IgD-negative memory B cell (primary cell): ENCODE measurements at regions not wholly inside any gene's neighbourhood (a gene's known extent, or its start where the extent isn't known, plus 50 kb on each side); places are given as distances from the start of the nearest gene placed in this dataset.

Experiments
- H3K27ac Mint-ChIP-seq, 3 donors: one replicate each; pipeline ENCODE4 v1.8.0; 2020 to 2022; ENCODE audit warnings: mild to moderate bottlenecking in 3 of 3, mixed read lengths in 3 of 3, moderate library complexity in 1 of 3
- H3K27me3 Mint-ChIP-seq: one replicate; pipeline ENCODE4 v1.8.0; 2021; ENCODE audit warnings: mixed read lengths
- H3K36me3 Mint-ChIP-seq: one replicate; pipeline ENCODE4 v1.8.0; 2020; ENCODE audit warnings: mild to moderate bottlenecking, mixed read lengths
- H3K4me1 Mint-ChIP-seq, 3 donors: one replicate each; pipeline ENCODE4 v1.8.0; 2020 to 2022; ENCODE audit warnings: mixed read lengths in 3 of 3, mild to moderate bottlenecking in 1 of 3
- H3K4me3 Mint-ChIP-seq, 4 donors: one replicate each; pipeline ENCODE4 v1.8.0; 2020 to 2022; ENCODE audit warnings: mild to moderate bottlenecking in 4 of 4, mixed read lengths in 4 of 4, moderate library complexity in 3 of 4
- H3K9me3 Mint-ChIP-seq, 3 donors: one replicate each; pipeline ENCODE4 v1.8.0; 2020 to 2021; ENCODE audit warnings: mixed read lengths in 3 of 3, mild to moderate bottlenecking in 1 of 3

DNA sequence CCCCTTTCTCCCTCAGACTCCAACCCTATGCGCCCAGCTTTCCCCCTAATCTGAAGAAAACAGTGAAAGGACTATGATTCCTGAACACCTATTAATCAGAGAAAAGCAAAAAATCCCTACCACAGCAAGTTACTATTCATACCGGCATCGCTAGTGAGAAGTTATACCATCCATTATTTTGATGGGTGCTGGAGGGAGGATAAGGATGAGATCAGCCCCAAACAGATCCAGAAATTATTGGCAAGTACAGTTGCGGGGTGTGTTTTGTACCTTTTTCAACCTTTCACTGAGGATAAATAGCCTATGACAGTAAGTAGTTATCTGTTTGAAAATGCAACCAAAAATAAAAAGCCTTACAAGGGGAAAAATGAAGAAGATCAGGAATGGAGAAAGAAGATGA is 59.9 kb upstream of the ADAMTS9 start:
- Mint-ChIP-seq H3K9me3 (peaks cover 0 to 3% (median 3%) of the 10 kb centered on the region in 3 donors), H3K27me3 (no peaks in the 10 kb centered on the region), H3K36me3 (no peaks in the 10 kb centered on the region), H3K27ac (no peak overlapping the region), H3K4me3 (no peak overlapping the region), H3K4me1 (no peaks in the 10 kb centered on the region)

DNA sequence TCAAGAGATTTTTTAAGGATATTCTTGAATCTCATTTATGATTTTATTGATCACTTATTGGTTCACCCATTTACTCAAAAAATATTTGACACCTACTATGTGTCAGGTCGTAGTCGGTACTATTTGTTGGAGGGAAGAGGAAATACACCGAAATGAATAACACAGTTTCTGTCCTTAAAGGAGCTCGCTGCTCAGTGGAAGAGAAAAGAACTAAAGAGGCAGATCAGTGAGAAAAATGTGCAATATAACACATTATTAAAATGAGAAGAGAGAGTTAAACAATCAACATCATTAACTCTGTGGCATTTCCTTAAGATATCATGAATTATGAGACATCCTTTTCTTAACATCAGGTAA is 56.1 kb upstream of the ADAMTS9 start:
- H3K36me3 Mint-ChIP-seq, result no peaks in the 10 kb centered on the region
- no peak overlapping the region for H3K27ac Mint-ChIP-seq
- no peaks in the 10 kb centered on the region for H3K4me1 Mint-ChIP-seq
- H3K9me3 Mint-ChIP-seq, result peaks cover 0 to 2% (median 1%) of the 10 kb centered on the region in 3 donors
- H3K4me3 Mint-ChIP-seq, result no peak overlapping the region
- H3K27me3 Mint-ChIP-seq, result no peaks in the 10 kb centered on the region

DNA sequence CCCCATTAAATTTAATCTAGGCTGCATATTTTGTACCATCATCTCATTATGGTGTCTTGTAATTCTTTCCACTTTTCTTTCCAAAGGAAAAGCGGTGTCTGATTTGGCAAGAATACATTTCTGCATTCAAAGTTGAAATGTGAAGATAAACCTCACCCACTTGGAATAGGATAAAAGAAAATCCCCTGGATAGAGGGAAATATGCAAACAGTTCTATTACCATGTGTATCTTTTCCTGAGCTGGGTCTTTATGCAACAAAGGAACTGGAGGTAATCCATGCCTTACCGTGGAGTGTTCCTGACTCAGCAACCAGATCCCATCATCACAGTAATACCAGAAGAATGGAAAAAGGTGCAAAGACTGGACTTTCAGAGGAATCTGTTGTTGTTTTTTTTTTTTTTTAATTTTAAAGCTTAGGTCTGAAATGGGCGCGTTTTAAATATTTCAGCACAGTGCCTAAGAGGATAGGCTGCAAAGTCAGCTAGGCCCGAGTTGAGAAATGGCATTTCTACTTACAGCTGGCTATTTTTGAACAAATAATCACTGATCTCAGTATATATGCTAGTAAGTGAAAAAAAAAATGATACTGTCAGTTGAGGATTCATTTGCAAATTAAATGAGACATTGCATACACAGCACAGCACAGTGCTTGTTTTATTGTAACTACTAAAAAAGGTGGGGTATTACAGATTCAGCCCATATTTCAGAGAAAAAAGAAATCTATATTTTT is 55.5 kb upstream of the ADAMTS9 start:
- no peak overlapping the region for H3K4me3 Mint-ChIP-seq
- H3K9me3 Mint-ChIP-seq, result peaks cover 0 to 2% (median 1%) of the 10 kb centered on the region in 3 donors
- no peaks in the 10 kb centered on the region for H3K4me1 Mint-ChIP-seq
- no peaks in the 10 kb centered on the region for H3K36me3 Mint-ChIP-seq
- H3K27ac Mint-ChIP-seq, result no peak overlapping the region
- no peaks in the 10 kb centered on the region for H3K27me3 Mint-ChIP-seq

DNA sequence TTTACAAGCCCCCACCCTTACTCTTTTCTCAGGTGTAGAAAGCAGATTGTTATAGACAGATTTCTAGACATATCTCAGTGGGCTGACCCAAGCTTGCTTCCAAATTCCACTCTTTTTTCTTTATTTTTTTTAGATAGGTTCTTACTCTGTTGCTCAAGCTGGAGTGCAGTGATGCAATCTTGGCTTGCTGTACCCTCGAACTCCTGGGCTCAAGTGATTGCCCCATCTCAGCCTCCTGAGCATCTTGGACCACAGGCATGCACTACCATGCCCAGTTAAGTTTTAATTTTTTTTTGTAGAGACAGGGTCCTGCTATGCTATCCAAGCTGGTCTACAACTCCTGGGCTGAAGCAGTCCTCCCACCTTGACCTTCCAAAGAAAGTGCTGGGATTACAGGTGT is 53.5 kb upstream of the ADAMTS9 start:
- Mint-ChIP-seq H3K4me3 (no peak overlapping the region), H3K27me3 (no peaks in the 10 kb centered on the region), H3K9me3 (peaks cover 0 to 2% (median 1%) of the 10 kb centered on the region in 3 donors), H3K27ac (no peak overlapping the region), H3K36me3 (no peaks in the 10 kb centered on the region), H3K4me1 (no peaks in the 10 kb centered on the region)

DNA sequence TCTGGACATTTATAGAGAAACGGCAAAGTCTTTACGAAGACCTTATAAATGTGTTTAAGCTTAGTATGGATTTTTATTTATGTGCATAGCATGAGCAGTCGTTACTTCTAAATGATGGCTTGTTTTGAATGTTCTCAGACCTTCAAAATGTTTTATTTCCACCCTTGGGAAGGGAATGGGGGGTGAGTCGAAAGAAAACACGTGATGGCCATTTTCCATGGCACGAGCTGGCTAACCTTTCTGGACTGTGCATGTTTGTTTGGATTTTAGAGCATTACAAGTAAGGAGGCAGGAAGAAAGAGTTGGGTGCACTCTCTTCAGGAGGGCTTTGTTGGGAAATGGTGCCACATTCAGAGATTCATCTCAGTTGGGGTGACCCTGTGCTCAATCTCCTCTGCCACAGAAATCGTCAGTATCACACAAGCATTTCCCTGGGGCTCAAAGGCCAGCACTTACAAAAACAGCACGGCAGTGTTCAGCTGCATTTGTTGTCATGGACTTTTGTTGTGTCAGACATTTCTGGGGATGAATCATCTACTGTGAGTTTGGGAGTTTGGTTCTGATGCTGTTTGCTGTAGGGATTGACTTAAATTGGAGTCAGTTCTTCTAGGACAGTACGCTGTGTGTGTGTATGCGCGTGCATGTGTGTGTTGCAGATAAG is 52.3 kb upstream of the ADAMTS9 start:
- Mint-ChIP-seq H3K27me3 (no peaks in the 10 kb centered on the region), H3K4me3 (no peak overlapping the region), H3K4me1 (no peaks in the 10 kb centered on the region), H3K27ac (no peak overlapping the region), H3K9me3 (peaks cover 0 to 2% (median 1%) of the 10 kb centered on the region in 3 donors), H3K36me3 (no peaks in the 10 kb centered on the region)
